Right lobe of liver (tissue), 6 donors: ENCODE measurements at regions not wholly inside any gene's neighbourhood (a gene's known extent, or its start where the extent isn't known, plus 50 kb on each side); places are given as distances from the start of the nearest gene placed in this dataset.

ENCODE experiments used
- ATAC-seq, 4 donors: fragments of 200-7000 bp; cut with Tn5 transposase; one replicate each; pipeline ENCODE4 v1.9.1; 2020; ENCODE audit warnings: mild to moderate bottlenecking in 4 of 4, moderate library complexity in 4 of 4
- DNase-seq, 3 donors: peaks; one replicate each; pipeline ENCODE4 v3.0.0-alpha.2; 2020
- H3K27ac ChIP-seq, 3 donors: fragments of 200-600 bp; one replicate each; pipeline ENCODE4 v1.8.0; 2022
- H3K27me3 ChIP-seq, 2 donors: fragments of 200-600 bp; one replicate each; pipeline ENCODE4 v1.8.0; 2022
- H3K36me3 ChIP-seq, 4 donors: fragments of 200-600 bp; sonication (generic) in 1 of 4; one replicate each; pipeline versions ENCODE4 v1.5.1 to v1.8.0; 2017 to 2022; ENCODE audit warnings: control low read depth in 1 of 4
- H3K4me1 ChIP-seq, 4 donors: fragments of 200-600 bp; sonication (generic) in 1 of 4; one replicate each; pipeline versions ENCODE4 v1.5.1 to v1.8.0; 2017 to 2022; ENCODE audit warnings: control low read depth in 1 of 4
- H3K4me3 ChIP-seq, 3 donors: fragments of 200-600 bp; one replicate each; pipeline ENCODE4 v1.8.0; 2022
- H3K9me3 ChIP-seq, 4 donors: fragments of 200-600 bp; sonication (generic) in 1 of 4; one replicate each; pipeline versions ENCODE4 v1.5.1 to v1.8.0; 2017 to 2022; ENCODE audit warnings: control low read depth in 1 of 4
- CTCF ChIP-seq, 4 donors: fragments of 200-600 bp in 3 of 4; fragments of 450-650 bp in 1 of 4; IDR thresholded peaks; one replicate each; pipeline versions ENCODE4 v1.5.1 to v1.8.0; 2016 to 2022; ENCODE audit warnings: antibody characterized with exemption in 4 of 4, mild to moderate bottlenecking in 2 of 4
- POLR2A ChIP-seq: fragments of 450-650 bp; IDR thresholded peaks from one replicate; pipeline ENCODE4 v1.6.1; 2017; ENCODE audit warnings: antibody characterized with exemption, mild to moderate bottlenecking
- WGBS: methylation state at CpG from one replicate; pipeline ENCODE4 v1.1.6; 2018; ENCODE audit warnings: low coverage, low lambda C conversion rate; ENCODE audit not compliant: insufficient coverage; ENCODE audit errors: missing lambda C conversion rate; 5-methylcytosine and 5-hydroxymethylcytosine counted together
- intact Hi-C, 2 donors: fragments of 100-400 bp; cut with DNase I; formaldehyde crosslinking; loops; one replicate each; pipeline versions ENCODE4 v1.11.2 to v1.14.1; 2022
- small RNA-seq, 2 experiments: library from RNA; depleted of rRNA; stranded (forward); fragments of <200 nt; gene quantifications; one replicate each; pipeline ENCODE3, GENCODE V24; 2016
- donor health status: DM: no; HTN: yes; CAD: no.
- donor health status: DM: no; HTN: no; CAD: no.
- donor health status: DM: no; HTN: no; CAD: no.
- donor health status: DM: no; HTN: yes; CAD: no.
- donor health status: DM: no; HTN: yes; CAD: no.

- Histone ChIP-seq H3K36me3 (no peaks in the 10 kb centered on the region), H3K27me3 (no peaks in the 10 kb centered on the region), H3K27ac (no peak overlapping the region), H3K4me1 (no peaks in the 10 kb centered on the region), H3K9me3 (no peaks in the 10 kb centered on the region), H3K4me3 (no peak overlapping the region)
- intact Hi-C loops, result no loop called here
- ATAC-seq (no peak), DNase-seq (no peak)
- 52% methylated on average over 1 of the region's 1 CpG for WGBS
- TF ChIP-seq CTCF (IDR thresholded peaks at IDR 0.05) (no peak), POLR2A (no peak)
Observed at GRCh38 chr1:101742509-101742908, 254.2 kb downstream of the OLFM3 start.

- Histone ChIP-seq H3K27me3 (no peaks in the 10 kb centered on the region), H3K36me3 (no peaks in the 10 kb centered on the region), H3K9me3 (no peaks in the 10 kb centered on the region), H3K4me3 (no peak overlapping the region), H3K4me1 (no peaks in the 10 kb centered on the region), H3K27ac (no peak overlapping the region)
- DNase-seq (no peak), ATAC-seq (no peak)
- WGBS, result 46% methylated on average over 2 of the region's 2 CpGs
- intact Hi-C loops, result no loop called here
- TF ChIP-seq CTCF (IDR thresholded peaks at IDR 0.05) (no peak), POLR2A (no peak)
Observed at GRCh38 chr1:101745551-101746270, 251.0 kb downstream of the OLFM3 start.

- no peaks in the 10 kb centered on the region for H3K4me1 ChIP-seq
- ATAC-seq, result no peak
- no peak overlapping the region for H3K27ac ChIP-seq
- no peaks in the 10 kb centered on the region for H3K9me3 ChIP-seq
- no peaks in the 10 kb centered on the region for H3K27me3 ChIP-seq
- no peak for DNase-seq
- no peak for TF ChIP-seq CTCF (IDR thresholded peaks at IDR 0.05)
- TF ChIP-seq POLR2A, result no peak
- intact Hi-C loops, result no loop called here
- H3K36me3 ChIP-seq, result no peaks in the 10 kb centered on the region
- no peak overlapping the region for H3K4me3 ChIP-seq
- 83% methylated on average over 1 of the region's 2 CpGs for WGBS
Observed at GRCh38 chr1:101748077-101748476, 248.6 kb downstream of the OLFM3 start.

Small RNA genes lying in the stretch of these regions (small RNA-seq; reads per million reads assigned to genes)
- 0 reads per million in 2 experiments for gene RNU6-965P
